CD4-positive, alpha-beta T cell (primary cell): ENCODE measurements at regions not wholly inside any gene's neighbourhood (a gene's known extent, or its start where the extent isn't known, plus 50 kb on each side); places are given as distances from the start of the nearest gene placed in this dataset.
"Not testable (repeated sequence)": the region's sequence is repeated elsewhere in the genome, so short reads cannot be mapped to it uniquely, and the experiment has no call there.

ENCODE experiments used
- ATAC-seq: fragments of 200-7000 bp; cut with Tn5 transposase; one replicate; pipeline ENCODE4 v1.10.0; 2022; ENCODE audit warnings: mild to moderate bottlenecking; ENCODE audit not compliant: poor library complexity
- CTCF ChIA-PET: fragments of 350-600 bp; sonication (Branson Sonifier 250); formaldehyde crosslinking; loops from one replicate; lab custom pipeline; 2021; ENCODE audit warnings: antibody characterized with exemption, inconsistent platforms; lab: Charles Lee
- POLR2A ChIA-PET: fragments of 350-600 bp; sonication (Branson Sonifier 250); formaldehyde crosslinking; loops from one replicate; lab custom pipeline; 2021; ENCODE audit warnings: antibody characterized with exemption, inconsistent platforms; lab: Charles Lee
- DNase-seq, 14 experiments: peaks; one replicate each; pipeline ENCODE4 v3.0.0-alpha.2; 2013 to 2020; ENCODE audit warnings: mixed read lengths in 2 of 14
- H3K27ac ChIP-seq, 2 donors: one replicate each; pipeline versions ENCODE4 v1.5.1 to v1.7.0; 2013; ENCODE audit warnings: low read length in 2 of 2, low read depth in 1 of 2, mild to moderate bottlenecking in 1 of 2
- H3K27me3 ChIP-seq, 2 experiments: 1 replicate in 1 of 2; 2 replicates in 1 of 2; pipeline versions ENCODE4 v1.6.1 to v1.7.0; 2013; ENCODE audit warnings: low read length in 2 of 2, control low read depth in 1 of 2, mild to moderate bottlenecking in 1 of 2, moderate library complexity in 1 of 2; ENCODE audit not compliant: insufficient read depth in 2 of 2, control insufficient read depth in 1 of 2
- H3K36me3 ChIP-seq: one replicate; pipeline ENCODE4 v1.6.1; 2013; ENCODE audit warnings: low read length, control low read depth; ENCODE audit not compliant: insufficient read depth
- H3K4me1 ChIP-seq: one replicate; pipeline ENCODE4 v1.6.1; 2013; ENCODE audit warnings: low read length, control low read depth; ENCODE audit not compliant: insufficient read depth
- H3K4me3 ChIP-seq: one replicate; pipeline ENCODE4 v1.5.1; 2013; ENCODE audit warnings: mild to moderate bottlenecking, low read length, moderate library complexity
- H3K9me3 ChIP-seq, 2 experiments: 1 replicate in 1 of 2; 2 replicates in 1 of 2; pipeline versions ENCODE4 v1.6.1 to v1.7.0; 2013; ENCODE audit warnings: low read length in 2 of 2, mild to moderate bottlenecking in 2 of 2, control low read depth in 1 of 2, moderate library complexity in 1 of 2; ENCODE audit not compliant: control insufficient read depth in 1 of 2, insufficient read depth in 1 of 2
- H3K27ac Mint-ChIP-seq: one replicate; pipeline ENCODE4 v1.8.0; 2020; ENCODE audit warnings: mixed read lengths
- H3K27me3 Mint-ChIP-seq: one replicate; pipeline ENCODE4 v1.8.0; 2021; ENCODE audit warnings: mixed read lengths
- H3K36me3 Mint-ChIP-seq: one replicate; pipeline ENCODE4 v1.8.0; 2021; ENCODE audit warnings: low read depth, mixed read lengths
- H3K4me1 Mint-ChIP-seq: one replicate; pipeline ENCODE4 v1.8.0; 2021; ENCODE audit warnings: low read depth, mixed read lengths
- H3K4me3 Mint-ChIP-seq: one replicate; pipeline ENCODE4 v1.8.0; 2020; ENCODE audit warnings: mild to moderate bottlenecking, mixed read lengths
- H3K9me3 Mint-ChIP-seq: one replicate; pipeline ENCODE4 v1.8.0; 2020; ENCODE audit warnings: mixed read lengths
- intact Hi-C, 2 experiments: fragments of 100-400 bp; cut with DNase I in 1 of 2; cut with micrococcal nuclease in 1 of 2; formaldehyde crosslinking; loops; one replicate each; pipeline versions ENCODE4 v1.15.1 to v1.9.0; 2023 to 2025; cut with DNase I, micrococcal nuclease

DNA sequence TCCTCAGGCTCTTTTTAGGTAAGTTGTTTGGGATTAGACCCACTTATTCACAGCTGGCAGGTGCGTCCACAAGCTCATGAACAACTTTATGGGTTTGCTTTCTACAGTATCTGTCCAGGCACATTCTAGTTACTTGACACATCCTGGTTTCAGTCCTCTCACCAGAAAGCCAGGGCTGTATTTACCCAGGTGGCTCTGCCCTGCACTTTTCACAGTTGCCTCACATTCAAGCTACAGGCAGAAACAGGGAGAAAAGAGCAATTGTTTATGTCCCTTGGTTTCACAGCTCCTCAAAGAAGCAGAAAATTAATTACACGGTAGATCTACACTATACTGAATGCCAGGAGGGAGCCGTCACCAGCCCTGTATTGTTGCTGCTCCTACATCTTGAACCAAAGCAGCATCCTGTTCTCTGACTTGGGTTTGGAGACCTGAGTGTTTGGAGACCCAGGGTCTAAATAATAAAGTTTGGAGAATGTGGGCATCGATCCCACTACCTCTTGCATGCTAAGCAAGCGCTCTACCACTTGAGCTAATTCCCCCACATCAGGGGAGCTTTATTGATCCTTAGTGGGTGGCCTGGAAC is 159.2 kb upstream of the ZNF322 start:
- H3K4me1 Mint-ChIP-seq, H3K9me3 ChIP-seq, DNase-seq, POLR2A ChIA-PET, H3K4me1 ChIP-seq, H3K27me3 ChIP-seq, H3K4me3 ChIP-seq, H3K9me3 Mint-ChIP-seq, H3K36me3 Mint-ChIP-seq, H3K27me3 Mint-ChIP-seq, ATAC-seq, H3K27ac Mint-ChIP-seq, H3K36me3 ChIP-seq, CTCF ChIA-PET, H3K4me3 Mint-ChIP-seq, intact Hi-C loops, H3K27ac ChIP-seq: not testable (repeated sequence)

- H3K4me3 ChIP-seq, ATAC-seq, intact Hi-C loops, H3K27ac ChIP-seq, H3K4me1 Mint-ChIP-seq, DNase-seq, H3K36me3 Mint-ChIP-seq, POLR2A ChIA-PET, H3K27me3 Mint-ChIP-seq, H3K4me3 Mint-ChIP-seq, H3K9me3 Mint-ChIP-seq, H3K9me3 ChIP-seq, H3K36me3 ChIP-seq, H3K27ac Mint-ChIP-seq, CTCF ChIA-PET, H3K4me1 ChIP-seq, H3K27me3 ChIP-seq: not testable (repeated sequence)
These were observed 168.4 kb upstream of the ZNF322 start for GRCh38 chr6:26827965-26828364.

DNA sequence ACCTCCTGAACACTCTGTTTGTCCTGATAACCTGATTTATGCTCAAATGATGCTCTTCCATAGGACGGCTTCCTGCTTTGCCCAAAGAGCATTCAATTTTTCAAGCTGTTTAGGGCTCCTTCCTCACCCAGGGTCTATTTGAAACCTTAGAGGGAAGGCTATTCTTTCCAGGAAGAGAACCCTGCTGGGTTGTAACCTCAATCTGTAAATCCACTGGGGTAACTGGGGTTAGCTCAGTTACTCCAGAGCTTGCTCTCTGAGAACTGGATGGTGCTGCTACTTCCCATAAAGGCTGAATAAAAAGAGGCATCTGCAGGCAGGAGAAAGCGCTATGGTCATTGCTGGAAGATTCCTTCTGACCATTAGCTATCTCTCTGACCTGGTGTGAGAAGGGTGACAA is 169.9 kb upstream of the ZNF322 start:
- H3K36me3 ChIP-seq, DNase-seq, H3K9me3 ChIP-seq, H3K4me3 Mint-ChIP-seq, H3K27ac Mint-ChIP-seq, H3K27ac ChIP-seq, intact Hi-C loops, H3K9me3 Mint-ChIP-seq, H3K4me1 Mint-ChIP-seq, H3K4me3 ChIP-seq, H3K27me3 ChIP-seq, POLR2A ChIA-PET, H3K36me3 Mint-ChIP-seq, ATAC-seq, H3K27me3 Mint-ChIP-seq, H3K4me1 ChIP-seq, CTCF ChIA-PET: not testable (repeated sequence)

GRCh38 chr6:26830992-26831391 is 171.4 kb upstream of the ZNF322 start:
- H3K4me1 ChIP-seq, H3K9me3 ChIP-seq, H3K4me3 Mint-ChIP-seq, H3K36me3 Mint-ChIP-seq, ATAC-seq, POLR2A ChIA-PET, H3K9me3 Mint-ChIP-seq, H3K27me3 ChIP-seq, CTCF ChIA-PET, H3K27ac Mint-ChIP-seq, H3K4me3 ChIP-seq, intact Hi-C loops, H3K27ac ChIP-seq, H3K4me1 Mint-ChIP-seq, H3K27me3 Mint-ChIP-seq, H3K36me3 ChIP-seq: not testable (repeated sequence)
- peak in 1 of 14 experiments; percentile 1 for DNase-seq

DNA sequence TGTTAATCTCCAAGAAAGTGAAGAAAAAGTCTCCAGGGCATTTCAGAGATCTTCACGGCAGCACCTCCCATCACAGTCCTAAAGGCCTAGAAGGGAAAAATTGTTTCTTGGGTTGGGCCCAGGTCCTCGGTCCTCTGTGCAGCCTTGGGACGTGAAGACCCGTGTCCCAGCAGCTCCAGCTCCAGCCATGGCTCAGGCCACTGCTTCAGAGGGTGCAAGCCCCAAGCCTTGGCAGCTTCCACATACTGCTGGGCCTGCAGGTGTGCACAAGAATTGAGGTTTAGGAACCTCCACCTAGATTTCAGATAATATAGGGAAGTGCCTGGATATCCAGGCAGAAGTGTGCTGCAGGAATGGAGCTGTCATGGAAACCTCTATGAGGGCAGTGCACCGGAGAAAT is 176.2 kb upstream of the ZNF322 start:
- ATAC-seq, H3K4me1 ChIP-seq, H3K4me3 Mint-ChIP-seq, intact Hi-C loops, H3K4me1 Mint-ChIP-seq, H3K36me3 Mint-ChIP-seq, H3K4me3 ChIP-seq, H3K27me3 ChIP-seq, DNase-seq, H3K36me3 ChIP-seq, CTCF ChIA-PET, H3K27ac ChIP-seq, POLR2A ChIA-PET, H3K27me3 Mint-ChIP-seq, H3K27ac Mint-ChIP-seq, H3K9me3 ChIP-seq, H3K9me3 Mint-ChIP-seq: not testable (repeated sequence)

- not testable (repeated sequence) for H3K27ac Mint-ChIP-seq, H3K4me1 Mint-ChIP-seq, H3K4me3 Mint-ChIP-seq
These were observed 177.1 kb upstream of the ZNF322 start for GRCh38 chr6:26836657-26837056.

DNA sequence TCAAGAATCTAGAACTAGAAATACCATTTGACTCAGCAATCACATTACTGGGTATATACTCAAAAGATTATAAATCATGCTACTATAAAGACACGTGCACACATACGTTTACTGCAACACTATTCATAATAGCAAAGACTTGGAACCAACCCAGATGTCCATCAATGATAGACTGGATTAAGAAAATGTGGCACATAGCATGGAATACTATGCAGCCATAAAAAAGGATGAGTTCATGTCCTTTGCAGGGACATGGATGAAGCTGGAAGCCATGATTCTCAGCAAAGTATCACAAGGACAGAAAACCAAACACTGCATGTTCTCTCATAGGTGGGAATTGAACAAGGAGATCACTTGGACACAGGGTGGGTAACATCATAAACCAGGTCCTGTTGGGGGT is 185.3 kb upstream of the ZNF322 start:
- H3K27ac Mint-ChIP-seq, DNase-seq, H3K27me3 ChIP-seq, ATAC-seq, H3K9me3 ChIP-seq, H3K9me3 Mint-ChIP-seq, H3K4me1 ChIP-seq, H3K36me3 ChIP-seq, H3K27me3 Mint-ChIP-seq, H3K4me1 Mint-ChIP-seq, H3K4me3 Mint-ChIP-seq, POLR2A ChIA-PET, CTCF ChIA-PET, H3K36me3 Mint-ChIP-seq, H3K27ac ChIP-seq, intact Hi-C loops, H3K4me3 ChIP-seq: not testable (repeated sequence)

More at GRCh38 chr6:26836657-26837056, 177.1 kb upstream of the ZNF322 start:
- ATAC-seq, H3K27ac ChIP-seq, H3K27me3 ChIP-seq, H3K36me3 Mint-ChIP-seq, H3K4me1 ChIP-seq, POLR2A ChIA-PET, H3K36me3 ChIP-seq, H3K27me3 Mint-ChIP-seq, H3K9me3 Mint-ChIP-seq, intact Hi-C loops, DNase-seq, CTCF ChIA-PET, H3K9me3 ChIP-seq, H3K4me3 ChIP-seq: not testable (repeated sequence)
